IMR-90 (cell line): ENCODE measurements at regions not wholly inside any gene's neighbourhood (a gene's known extent, or its start where the extent isn't known, plus 50 kb on each side); places are given as distances from the start of the nearest gene placed in this dataset.

Experiments used
- MAZ ChIP-seq: IDR thresholded peaks from 2 replicates; pipeline ENCODE4 v1.6.1; 2012; ENCODE audit warnings: low read depth, mild to moderate bottlenecking, low read length, improper control_type of control experiment, moderate library complexity, borderline replicate concordance
- POLR2A ChIP-seq: IDR thresholded peaks from 2 replicates; pipeline ENCODE4 v1.6.1; 2012; ENCODE audit warnings: mild to moderate bottlenecking, low read depth, low read length
- RAD21 ChIP-seq: IDR thresholded peaks from 2 replicates; pipeline ENCODE4 v1.6.1; 2012; ENCODE audit warnings: low read length, improper control_type of control experiment
- USF2 ChIP-seq: fragments of 150-350 bp; IDR thresholded peaks from 2 replicates; pipeline ENCODE4 v1.6.1; 2017; ENCODE audit warnings: mild to moderate bottlenecking, antibody characterized with exemption, low read length, low read depth
- TF ChIP-seq, protein P1 (sequence below): conservative IDR thresholded peaks from 2 replicates; pipeline ENCODE4 v1.5.1; 2012; ENCODE audit warnings: mild to moderate bottlenecking, low read depth, low read length, improper control_type of control experiment

GRCh38 chr3:124320976-124321375 lies 329.1 kb upstream of the ROPN1 start:
- TF ChIP-seq, protein P1, sequence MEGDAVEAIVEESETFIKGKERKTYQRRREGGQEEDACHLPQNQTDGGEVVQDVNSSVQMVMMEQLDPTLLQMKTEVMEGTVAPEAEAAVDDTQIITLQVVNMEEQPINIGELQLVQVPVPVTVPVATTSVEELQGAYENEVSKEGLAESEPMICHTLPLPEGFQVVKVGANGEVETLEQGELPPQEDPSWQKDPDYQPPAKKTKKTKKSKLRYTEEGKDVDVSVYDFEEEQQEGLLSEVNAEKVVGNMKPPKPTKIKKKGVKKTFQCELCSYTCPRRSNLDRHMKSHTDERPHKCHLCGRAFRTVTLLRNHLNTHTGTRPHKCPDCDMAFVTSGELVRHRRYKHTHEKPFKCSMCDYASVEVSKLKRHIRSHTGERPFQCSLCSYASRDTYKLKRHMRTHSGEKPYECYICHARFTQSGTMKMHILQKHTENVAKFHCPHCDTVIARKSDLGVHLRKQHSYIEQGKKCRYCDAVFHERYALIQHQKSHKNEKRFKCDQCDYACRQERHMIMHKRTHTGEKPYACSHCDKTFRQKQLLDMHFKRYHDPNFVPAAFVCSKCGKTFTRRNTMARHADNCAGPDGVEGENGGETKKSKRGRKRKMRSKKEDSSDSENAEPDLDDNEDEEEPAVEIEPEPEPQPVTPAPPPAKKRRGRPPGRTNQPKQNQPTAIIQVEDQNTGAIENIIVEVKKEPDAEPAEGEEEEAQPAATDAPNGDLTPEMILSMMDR: no peak
- TF ChIP-seq POLR2A (no peak), MAZ (no peak), RAD21 (no peak), USF2 (no peak)
